Stomach (tissue), 4 donors: ENCODE measurements at regions not wholly inside any gene's neighbourhood (a gene's known extent, or its start where the extent isn't known, plus 50 kb on each side); places are given as distances from the start of the nearest gene placed in this dataset.

Source experiments
- CTCF ChIP-seq, 7 experiments: fragments of 450-650 bp in 4 of 7; fragments of 200-600 bp in 3 of 7; sonication (generic) in 3 of 7; IDR thresholded peaks; one replicate each; pipeline ENCODE4 v1.5.1; 2016 to 2019; ENCODE audit warnings: antibody characterized with exemption in 7 of 7, control low read depth in 2 of 7, mild to moderate bottlenecking in 1 of 7
- EP300 ChIP-seq: sonication (generic); formaldehyde crosslinking; IDR thresholded peaks from one replicate; pipeline ENCODE4 v1.6.1; 2017; ENCODE audit warnings: antibody characterized with exemption
- POLR2A ChIP-seq, 4 donors: fragments of 450-650 bp; IDR thresholded peaks; one replicate each; pipeline ENCODE4 v1.6.1; 2016; ENCODE audit warnings: antibody characterized with exemption in 4 of 4, control low read depth in 2 of 4, mild to moderate bottlenecking in 1 of 4, moderate library complexity in 1 of 4
- POLR2AphosphoS5 ChIP-seq, 3 donors: sonication (generic); formaldehyde crosslinking; IDR thresholded peaks; one replicate each; pipeline ENCODE4 v1.6.1; 2016; ENCODE audit warnings: antibody characterized with exemption in 3 of 3

DNA sequence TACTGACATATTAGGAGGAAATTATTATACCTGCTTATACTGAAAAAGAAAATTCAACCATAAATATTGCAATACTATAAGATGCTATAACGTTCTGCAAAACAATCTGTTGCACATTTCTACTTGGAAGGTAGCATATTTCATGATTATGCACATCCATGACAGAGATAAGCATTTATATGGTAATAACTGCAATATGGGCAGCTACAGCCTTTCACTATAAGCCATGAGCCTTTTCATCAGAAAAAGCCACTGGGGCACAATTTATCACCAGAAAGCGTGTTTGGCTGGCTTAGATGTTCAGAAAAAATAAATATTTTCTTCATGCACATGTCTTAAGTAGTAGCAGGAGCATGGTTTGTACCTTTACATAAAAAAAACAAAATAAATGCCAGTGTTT lies 340.7 kb downstream of the GALC start:
- TF ChIP-seq CTCF (IDR thresholded peaks at IDR 0.05): no peak
- no peak for TF ChIP-seq POLR2A (IDR thresholded peaks at IDR 0.05)
- TF ChIP-seq POLR2AphosphoS5 (IDR thresholded peaks at IDR 0.05): no peak
- no peak for TF ChIP-seq EP300
